Testis (tissue), 2 donors: ENCODE measurements at regions not wholly inside any gene's neighbourhood (a gene's known extent, or its start where the extent isn't known, plus 50 kb on each side); places are given as distances from the start of the nearest gene placed in this dataset.

Experiments used
- DNase-seq: peaks from one replicate; pipeline ENCODE4 v3.0.0-alpha.2; 2019
- H3K27ac ChIP-seq, 2 donors: fragments of 200-600 bp; sonication (generic); one replicate each; pipeline ENCODE4 v1.5.1; 2019
- H3K27me3 ChIP-seq: fragments of 200-600 bp; sonication (generic); one replicate; pipeline ENCODE4 v1.5.1; 2019
- H3K36me3 ChIP-seq: fragments of 200-600 bp; sonication (generic); one replicate; pipeline ENCODE4 v1.5.1; 2017; ENCODE audit warnings: low read depth; ENCODE audit errors: missing control alignments
- H3K4me1 ChIP-seq: fragments of 200-600 bp; sonication (generic); one replicate; pipeline ENCODE4 v1.5.1; 2019
- H3K4me3 ChIP-seq, 2 donors: fragments of 200-600 bp; sonication (generic); one replicate each; pipeline ENCODE4 v1.5.1; 2017 to 2019
- H3K9me3 ChIP-seq: fragments of 200-600 bp; sonication (generic); one replicate; pipeline ENCODE4 v1.5.1; 2017
- POLR2A ChIP-seq: fragments of 450-650 bp; IDR thresholded peaks from one replicate; pipeline ENCODE4 v1.6.1; 2017; ENCODE audit warnings: antibody characterized with exemption, mild to moderate bottlenecking, moderate library complexity
- WGBS, 2 donors: methylation state at CpG; one replicate each; pipeline ENCODE4 v1.1.5; 2018; 5-methylcytosine and 5-hydroxymethylcytosine counted together
- intact Hi-C: fragments of 100-400 bp; cut with DNase I; formaldehyde crosslinking; loops from one replicate; pipeline ENCODE4 v1.15.1; 2023; ENCODE audit warnings: low total_unique reads
- TF ChIP-seq, protein P1 (sequence below), 3 experiments: fragments of 450-650 bp in 2 of 3; fragments of 200-600 bp in 1 of 3; sonication (generic) in 1 of 3; IDR thresholded peaks; one replicate each; pipeline ENCODE4 v1.5.1; 2016 to 2019; ENCODE audit warnings: antibody characterized with exemption in 3 of 3, mild to moderate bottlenecking in 2 of 3, moderate library complexity in 1 of 3

DNA sequence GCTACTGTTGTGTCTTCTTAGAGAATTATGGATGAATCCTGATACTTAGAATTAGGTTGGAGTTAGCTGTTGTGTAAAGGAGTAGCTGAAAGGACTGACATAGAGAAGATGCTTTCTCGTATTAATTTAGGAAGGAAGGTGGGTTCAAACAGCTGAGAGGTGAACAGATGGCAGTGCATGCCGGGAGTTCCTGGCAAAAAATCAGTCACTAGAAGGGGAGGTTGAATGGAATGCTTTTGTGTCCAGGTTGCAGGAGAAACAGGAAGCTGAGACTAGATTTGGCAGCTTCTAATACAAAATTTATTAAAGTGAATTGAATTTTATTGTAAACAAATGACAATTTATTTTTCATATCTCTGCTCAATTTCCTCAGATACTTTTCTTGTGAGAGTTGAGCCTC, 70.8 kb downstream of the BTG1 start:
- no peak for DNase-seq
- Histone ChIP-seq H3K36me3 (no peaks in the 10 kb centered on the region), H3K27me3 (no peaks in the 10 kb centered on the region), H3K4me1 (peaks cover 5% of the 10 kb centered on the region), H3K27ac (no peak overlapping the region), H3K4me3 (no peak overlapping the region), H3K9me3 (no peaks in the 10 kb centered on the region)
- 75 to 85% methylated on average over 2 of the region's 2 CpGs for WGBS, 2 donors
- intact Hi-C loops: no loop called here
- no peak for TF ChIP-seq POLR2A
- TF ChIP-seq, protein P1, sequence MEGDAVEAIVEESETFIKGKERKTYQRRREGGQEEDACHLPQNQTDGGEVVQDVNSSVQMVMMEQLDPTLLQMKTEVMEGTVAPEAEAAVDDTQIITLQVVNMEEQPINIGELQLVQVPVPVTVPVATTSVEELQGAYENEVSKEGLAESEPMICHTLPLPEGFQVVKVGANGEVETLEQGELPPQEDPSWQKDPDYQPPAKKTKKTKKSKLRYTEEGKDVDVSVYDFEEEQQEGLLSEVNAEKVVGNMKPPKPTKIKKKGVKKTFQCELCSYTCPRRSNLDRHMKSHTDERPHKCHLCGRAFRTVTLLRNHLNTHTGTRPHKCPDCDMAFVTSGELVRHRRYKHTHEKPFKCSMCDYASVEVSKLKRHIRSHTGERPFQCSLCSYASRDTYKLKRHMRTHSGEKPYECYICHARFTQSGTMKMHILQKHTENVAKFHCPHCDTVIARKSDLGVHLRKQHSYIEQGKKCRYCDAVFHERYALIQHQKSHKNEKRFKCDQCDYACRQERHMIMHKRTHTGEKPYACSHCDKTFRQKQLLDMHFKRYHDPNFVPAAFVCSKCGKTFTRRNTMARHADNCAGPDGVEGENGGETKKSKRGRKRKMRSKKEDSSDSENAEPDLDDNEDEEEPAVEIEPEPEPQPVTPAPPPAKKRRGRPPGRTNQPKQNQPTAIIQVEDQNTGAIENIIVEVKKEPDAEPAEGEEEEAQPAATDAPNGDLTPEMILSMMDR (IDR thresholded peaks at IDR 0.05): no peak

DNA sequence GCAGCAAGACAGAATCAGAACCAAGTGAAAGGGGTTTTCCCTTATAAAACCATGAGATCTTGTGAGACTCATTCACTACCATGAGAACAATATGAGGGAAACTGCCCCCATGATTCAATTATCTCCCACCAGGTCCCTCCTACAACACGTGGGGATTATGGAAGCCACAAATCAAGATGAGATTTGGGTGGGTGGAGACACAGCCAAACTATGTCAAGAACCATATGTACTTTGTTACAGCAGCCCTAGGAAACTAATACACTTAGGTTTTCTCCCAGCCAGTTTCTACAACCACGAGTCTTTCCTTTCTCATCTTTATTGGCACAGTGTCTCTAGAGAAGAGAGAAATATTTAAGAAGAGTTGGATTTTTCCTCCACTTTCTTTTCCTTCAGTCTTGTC, 72.6 kb downstream of the BTG1 start:
- Histone ChIP-seq H3K9me3 (no peaks in the 10 kb centered on the region), H3K4me3 (no peak overlapping the region), H3K4me1 (peaks cover 3% of the 10 kb centered on the region), H3K27ac (no peak overlapping the region), H3K27me3 (no peaks in the 10 kb centered on the region), H3K36me3 (no peaks in the 10 kb centered on the region)
- no peak for DNase-seq
- 73 to 90% methylated on average over 2 of the region's 2 CpGs for WGBS, 2 donors
- intact Hi-C loops: no loop called here
- TF ChIP-seq, protein P1 (IDR thresholded peaks at IDR 0.05): no peak
- no peak for TF ChIP-seq POLR2A

DNA sequence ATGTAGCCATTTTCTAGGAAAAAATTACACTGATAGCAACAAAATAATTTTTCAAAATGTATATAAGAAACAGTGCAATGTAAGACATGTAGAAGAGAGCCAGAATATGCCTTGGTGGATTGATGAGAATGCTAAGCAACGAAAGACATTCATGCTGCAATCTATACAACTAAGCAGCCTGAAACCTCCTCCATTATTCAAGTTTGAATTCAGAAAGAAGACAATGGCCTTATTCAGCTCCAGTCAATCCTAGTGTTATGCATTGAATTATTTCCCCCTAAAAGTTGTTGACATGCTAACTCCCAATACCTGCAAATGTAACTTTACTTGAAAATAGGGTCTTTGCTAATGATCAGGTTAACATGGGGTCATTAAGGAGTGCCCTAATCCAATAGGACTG, 73.5 kb downstream of the BTG1 start:
- TF ChIP-seq, protein P1 (IDR thresholded peaks at IDR 0.05): no peak
- TF ChIP-seq POLR2A: no peak
- 68 to 71% methylated on average over 1 of the region's 1 CpG for WGBS, 2 donors
- no peak for DNase-seq
- Histone ChIP-seq H3K4me3 (no peak overlapping the region), H3K9me3 (no peaks in the 10 kb centered on the region), H3K36me3 (no peaks in the 10 kb centered on the region), H3K4me1 (no peaks in the 10 kb centered on the region), H3K27ac (no peak overlapping the region), H3K27me3 (no peaks in the 10 kb centered on the region)
- intact Hi-C loops: no loop called here

DNA sequence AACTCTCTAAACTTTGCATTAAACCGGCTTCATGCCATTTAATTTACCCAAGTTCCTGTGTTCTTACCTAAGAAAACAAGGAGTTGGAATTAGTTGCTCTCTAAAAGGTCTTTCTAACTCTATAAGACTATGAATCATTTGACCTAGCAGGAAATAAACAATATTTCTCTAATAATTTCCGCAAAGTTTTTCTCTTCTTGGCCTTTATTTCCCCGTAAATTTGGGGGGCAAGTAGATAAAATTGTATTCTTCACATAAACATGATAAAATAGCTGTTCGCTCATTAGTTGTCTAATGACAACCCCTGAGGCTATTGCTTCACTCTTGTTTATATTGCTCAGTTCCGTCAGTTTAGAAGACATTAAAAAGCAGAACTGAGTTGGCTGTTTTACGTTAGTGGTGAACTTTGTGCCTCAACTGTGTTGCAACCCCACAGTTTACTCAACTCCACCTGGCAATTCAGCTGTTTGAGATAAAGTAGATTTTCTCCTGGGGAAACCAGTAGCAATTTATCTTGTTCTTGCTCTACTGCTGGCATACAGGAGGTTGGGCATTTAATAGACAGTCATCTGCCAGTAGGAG, 74.7 kb downstream of the BTG1 start:
- H3K36me3 ChIP-seq: no peaks in the 10 kb centered on the region
- intact Hi-C loops: no loop called here
- H3K27ac ChIP-seq: no peak overlapping the region
- WGBS, 2 donors: 66 to 73% methylated on average over 6 of the region's 6 CpGs
- TF ChIP-seq, protein P1 (IDR thresholded peaks at IDR 0.05): no peak
- no peak for TF ChIP-seq POLR2A
- no peak for DNase-seq
- no peaks in the 10 kb centered on the region for H3K27me3 ChIP-seq
- H3K9me3 ChIP-seq: no peaks in the 10 kb centered on the region
- H3K4me1 ChIP-seq: no peaks in the 10 kb centered on the region
- no peak overlapping the region for H3K4me3 ChIP-seq

DNA sequence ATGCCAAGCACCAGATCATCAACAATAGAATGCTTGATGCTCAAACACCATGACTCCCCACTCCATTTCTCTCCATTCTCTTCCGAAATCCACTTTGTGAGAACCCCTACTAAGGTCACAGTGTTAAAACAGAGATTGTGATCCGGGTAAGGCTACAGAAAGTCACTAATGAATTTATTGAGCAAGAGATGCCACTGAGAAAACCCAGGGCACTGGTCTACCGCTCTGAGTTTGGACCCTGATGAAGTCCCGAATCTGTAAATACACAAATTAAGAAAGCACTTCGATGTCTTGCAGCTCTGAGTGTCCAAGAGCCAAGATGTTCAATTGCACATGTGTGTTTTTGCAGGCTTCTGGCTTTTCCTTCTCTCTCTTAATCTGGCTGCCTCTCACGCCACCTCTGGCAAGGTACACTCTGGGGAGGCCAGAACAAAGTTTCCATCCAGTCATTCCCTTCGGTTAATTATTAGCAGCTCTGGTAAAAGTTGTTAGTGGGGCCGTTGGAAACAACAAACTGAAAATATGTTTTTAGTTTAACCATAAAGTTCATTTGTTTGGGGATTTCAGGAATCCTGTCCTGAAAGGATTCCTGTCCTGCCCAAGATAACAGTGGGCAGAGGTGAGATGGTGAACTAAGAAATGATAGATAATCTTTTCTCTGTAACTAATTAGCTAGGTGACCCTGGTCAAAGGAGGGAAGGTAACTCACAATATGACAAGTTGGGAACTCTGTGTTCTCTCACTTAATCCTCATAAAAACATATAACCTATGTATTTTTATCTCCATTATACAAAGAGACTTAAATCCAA, 75.4 kb downstream of the BTG1 start:
- TF ChIP-seq, protein P1 (IDR thresholded peaks at IDR 0.05): no peak
- TF ChIP-seq POLR2A: no peak
- Histone ChIP-seq H3K27ac (no peak overlapping the region), H3K4me1 (no peaks in the 10 kb centered on the region), H3K27me3 (no peaks in the 10 kb centered on the region), H3K9me3 (no peaks in the 10 kb centered on the region), H3K4me3 (no peak overlapping the region), H3K36me3 (no peaks in the 10 kb centered on the region)
- no peak for DNase-seq
- 62 to 71% methylated on average over 8 of the region's 8 CpGs for WGBS, 2 donors
- intact Hi-C loops: no loop called here
